Neural cell (in vitro differentiated cells): ENCODE measurements at regions not wholly inside any gene's neighbourhood (a gene's known extent, or its start where the extent isn't known, plus 50 kb on each side); places are given as distances from the start of the nearest gene placed in this dataset.

Experiments used
- H2AFZ ChIP-seq: fragments of 200-600, 300-800 bp; sonication (generic), shearing (Covaris generic); 2 replicates; pipeline ENCODE4 v1.6.0; 2014; ENCODE audit warnings: low read depth, mild to moderate bottlenecking, antibody characterized with exemption, low read length, moderate library complexity
- H3F3A ChIP-seq: fragments of 200-600 bp; shearing (Covaris generic); 2 replicates; pipeline ENCODE4 v1.6.1; 2016; ENCODE audit warnings: mild to moderate bottlenecking, moderate library complexity, mixed read lengths, antibody characterized with exemption, low read length; ENCODE audit not compliant: insufficient read depth, poor library complexity, severe bottlenecking
- H3K27ac ChIP-seq: fragments of 200-600, 300-800 bp; sonication (generic), shearing (Covaris generic); 2 replicates; pipeline ENCODE4 v1.5.1; 2014; ENCODE audit warnings: mild to moderate bottlenecking, low read length, moderate library complexity
- H3K27me3 ChIP-seq: fragments of 300-800, 200-600 bp; sonication (generic), shearing (Covaris generic); 2 replicates; pipeline ENCODE4 v1.6.0; 2014; ENCODE audit warnings: mild to moderate bottlenecking, low read depth, low read length, moderate library complexity; ENCODE audit not compliant: insufficient read depth
- H3K36me3 ChIP-seq: fragments of 300-800, 200-600 bp; sonication (generic), shearing (Covaris generic); 2 replicates; pipeline ENCODE4 v1.5.1; 2014; ENCODE audit warnings: mild to moderate bottlenecking, antibody characterized with exemption, low read length, moderate library complexity; ENCODE audit not compliant: insufficient read depth
- H3K4me2 ChIP-seq: fragments of 300-800, 200-600 bp; sonication (generic), shearing (Covaris generic); 2 replicates; pipeline ENCODE4 v1.6.0; 2014; ENCODE audit warnings: mild to moderate bottlenecking, low read length
- H3K4me3 ChIP-seq: fragments of 300-800, 200-600 bp; sonication (generic), shearing (Covaris generic); 2 replicates; pipeline ENCODE4 v1.5.1; 2014; ENCODE audit warnings: mild to moderate bottlenecking, low read length, moderate library complexity
- H3K79me2 ChIP-seq: fragments of 200-600 bp; shearing (Covaris generic); replicated peaks from 2 replicates; pipeline ENCODE4 v1.6.0; 2014; ENCODE audit warnings: mild to moderate bottlenecking, low read length, moderate library complexity; ENCODE audit not compliant: insufficient read depth
- H3K9ac ChIP-seq: fragments of 300-800, 200-600 bp; sonication (generic), shearing (Covaris generic); 2 replicates; pipeline ENCODE4 v1.6.1; 2016; ENCODE audit warnings: mild to moderate bottlenecking, low read length, mixed read lengths
- H3K9me2 ChIP-seq: fragments of 200-600 bp; shearing (Covaris generic); 2 replicates; pipeline ENCODE4 v1.6.1; 2016; ENCODE audit warnings: mild to moderate bottlenecking, low read length, mixed read lengths; ENCODE audit not compliant: insufficient read depth
- H3K9me3 ChIP-seq: fragments of 200-600, 300-800 bp; sonication (generic), shearing (Covaris generic); 2 replicates; pipeline ENCODE4 v1.6.1; 2016; ENCODE audit warnings: mild to moderate bottlenecking, mixed run types, low read length, moderate library complexity, mixed read lengths
- H4K20me1 ChIP-seq: fragments of 200-600 bp; shearing (Covaris generic); 2 replicates; pipeline ENCODE4 v1.6.1; 2016; ENCODE audit warnings: mild to moderate bottlenecking, mixed run types; ENCODE audit not compliant: insufficient read depth
- CTCF ChIP-seq: fragments of 450-650 bp; IDR thresholded peaks from 2 replicates; pipeline ENCODE4 v1.5.1; 2014; ENCODE audit warnings: antibody characterized with exemption, mild to moderate bottlenecking, moderate library complexity; ENCODE audit not compliant: poor library complexity, severe bottlenecking
- EP300 ChIP-seq: fragments of 450-650 bp; conservative IDR thresholded peaks from 2 replicates; pipeline ENCODE4 v1.6.1; 2014; ENCODE audit warnings: antibody characterized with exemption, mild to moderate bottlenecking, moderate library complexity; ENCODE audit not compliant: poor library complexity, severe bottlenecking
- EZH2 ChIP-seq: fragments of 200-600, 300-800 bp; shearing (Covaris generic), sonication (generic); IDR thresholded peaks from 2 replicates; pipeline ENCODE4 v1.6.1; 2014; ENCODE audit warnings: antibody characterized with exemption, low read length, borderline replicate concordance, mild to moderate bottlenecking; ENCODE audit not compliant: insufficient read depth, poor library complexity, severe bottlenecking
- MXI1 ChIP-seq: fragments of 450-650 bp; conservative IDR thresholded peaks from 2 replicates; pipeline ENCODE4 v1.6.1; 2014; ENCODE audit warnings: antibody characterized with exemption, mild to moderate bottlenecking; ENCODE audit not compliant: poor library complexity, severe bottlenecking
- POLR2AphosphoS5 ChIP-seq: IDR thresholded peaks from 2 replicates; pipeline ENCODE4 v1.6.1; 2012
- RAD21 ChIP-seq: fragments of 450-650 bp; conservative IDR thresholded peaks from 2 replicates; pipeline ENCODE4 v1.6.1; 2014; ENCODE audit warnings: antibody characterized with exemption, mild to moderate bottlenecking, moderate library complexity
- REST ChIP-seq: IDR thresholded peaks from 2 replicates; pipeline ENCODE4 v1.6.1; 2012; ENCODE audit warnings: borderline replicate concordance
- SMC3 ChIP-seq: fragments of 450-650 bp; conservative IDR thresholded peaks from 2 replicates; pipeline ENCODE4 v1.6.1; 2014; ENCODE audit warnings: antibody characterized with exemption, mild to moderate bottlenecking, moderate library complexity; ENCODE audit not compliant: poor library complexity
- TAF1 ChIP-seq: IDR thresholded peaks from 2 replicates; pipeline ENCODE4 v1.6.1; 2012; ENCODE audit warnings: low read depth

- no peak for TF ChIP-seq MXI1
- no peak for TF ChIP-seq EP300
- no peak for TF ChIP-seq TAF1
- no peak for TF ChIP-seq POLR2AphosphoS5
- no peak for TF ChIP-seq RAD21
- no peak for TF ChIP-seq EZH2
- no peak for TF ChIP-seq CTCF
- TF ChIP-seq REST: no peak
- TF ChIP-seq SMC3: no peak
- Histone ChIP-seq H3K4me2 (no peak overlapping the region), H2AFZ (no peak overlapping the region), H3K9me3 (no peaks in the 10 kb centered on the region), H3K27ac (no peak overlapping the region), H3K4me3 (no peak overlapping the region), H3K27me3 (no peaks in the 10 kb centered on the region), H3K79me2 (no peaks in the 10 kb centered on the region), H3K9me2 (no peaks in the 10 kb centered on the region), H3F3A (no peaks in the 10 kb centered on the region), H4K20me1 (no peaks in the 10 kb centered on the region), H3K36me3 (no peaks in the 10 kb centered on the region), H3K9ac (no peak overlapping the region)
Observed at GRCh38 chr4:141463678-141464077, 172.7 kb upstream of the IL15 start.

- Histone ChIP-seq H3K4me2 (no peak overlapping the region), H3K4me3 (no peak overlapping the region), H4K20me1 (no peaks in the 10 kb centered on the region), H3K27ac (no peak overlapping the region), H3K36me3 (no peaks in the 10 kb centered on the region), H3K9me3 (no peaks in the 10 kb centered on the region), H3K9ac (no peak overlapping the region), H3K79me2 (no peaks in the 10 kb centered on the region), H3K9me2 (no peaks in the 10 kb centered on the region), H3F3A (no peaks in the 10 kb centered on the region), H3K27me3 (no peaks in the 10 kb centered on the region), H2AFZ (no peak overlapping the region)
- no peak for TF ChIP-seq POLR2AphosphoS5
- no peak for TF ChIP-seq REST
- no peak for TF ChIP-seq EZH2
- no peak for TF ChIP-seq TAF1
- no peak for TF ChIP-seq MXI1
- no peak for TF ChIP-seq EP300
- TF ChIP-seq CTCF: no peak
- no peak for TF ChIP-seq RAD21
- no peak for TF ChIP-seq SMC3
Observed at GRCh38 chr4:141464366-141464765, 172.0 kb upstream of the IL15 start.
